ENCODE measurements at regions not wholly inside any gene's neighbourhood (a gene's known extent, or its start where the extent isn't known, plus 50 kb on each side); places are given as distances from the start of the nearest gene placed in this dataset.

- intact Hi-C loops (cut with micrococcal nuclease): no loop called here
Observed at GRCh38 chr13:76363682-76364289, 522.4 kb downstream of the KCTD12 start.

- intact Hi-C loops (cut with micrococcal nuclease): no loop called here
Observed at GRCh38 chr13:76361868-76362267, 524.3 kb downstream of the KCTD12 start.

- intact Hi-C loops (cut with micrococcal nuclease): no loop called here
Observed at GRCh38 chr13:76351541-76352229, 534.5 kb downstream of the KCTD12 start.

- intact Hi-C loops (cut with micrococcal nuclease): no loop called here
Observed at GRCh38 chr13:76350399-76350798, 535.8 kb downstream of the KCTD12 start.

- intact Hi-C loops (cut with micrococcal nuclease): no loop called here
Observed at GRCh38 chr13:76349700-76350099, 536.5 kb downstream of the KCTD12 start.

GRCh38 chr13:76339649-76340048 is 546.6 kb downstream of the KCTD12 start:
- intact Hi-C loops (cut with micrococcal nuclease): no loop called here

GRCh38 chr13:76338003-76338402 is 548.2 kb downstream of the KCTD12 start:
- intact Hi-C loops (cut with micrococcal nuclease): no loop called here

- intact Hi-C loops (cut with micrococcal nuclease): no loop called here
Observed at GRCh38 chr13:76336889-76337844, 549.0 kb downstream of the KCTD12 start.

- intact Hi-C loops (cut with micrococcal nuclease): no loop called here
Observed at GRCh38 chr13:76335463-76335862, 550.7 kb downstream of the KCTD12 start.

- intact Hi-C loops (cut with micrococcal nuclease): no loop called here
Observed at GRCh38 chr13:76331943-76332712, 554.1 kb downstream of the KCTD12 start.

GRCh38 chr13:76330761-76331160 is 555.4 kb downstream of the KCTD12 start:
- intact Hi-C loops (cut with micrococcal nuclease): no loop called here

GRCh38 chr13:76329866-76330580 is 556.2 kb downstream of the KCTD12 start:
- intact Hi-C loops (cut with micrococcal nuclease): no loop called here

- intact Hi-C loops (cut with micrococcal nuclease): no loop called here
Observed at GRCh38 chr13:76329004-76329403, 557.2 kb downstream of the KCTD12 start.

GRCh38 chr13:76326343-76326742 is 559.9 kb downstream of the KCTD12 start:
- intact Hi-C loops (cut with micrococcal nuclease): no loop called here

GRCh38 chr13:76319921-76320320 is 566.3 kb downstream of the KCTD12 start:
- intact Hi-C loops (cut with micrococcal nuclease): no loop called here

GRCh38 chr13:76316998-76317527 is 569.1 kb downstream of the KCTD12 start:
- intact Hi-C loops (cut with micrococcal nuclease): no loop called here

- intact Hi-C loops (cut with micrococcal nuclease): no loop called here
Observed at GRCh38 chr13:76314495-76314894, 571.7 kb downstream of the KCTD12 start.

GRCh38 chr13:76307142-76307541 is 579.1 kb downstream of the KCTD12 start:
- intact Hi-C loops (cut with micrococcal nuclease): no loop called here

- intact Hi-C loops (cut with micrococcal nuclease): no loop called here
Observed at GRCh38 chr13:76300688-76301087, 585.5 kb downstream of the KCTD12 start.

- intact Hi-C loops (cut with micrococcal nuclease): no loop called here
Observed at GRCh38 chr13:76297331-76297730, 588.9 kb downstream of the KCTD12 start.

Measured in T-helper 1 cell treated with Interleukin-12 subunit alpha and Interleukin-12 subunit beta and Interleukin-4 antibody, amounts not matched to agents 30 ng/mL and 1 ng/mL, for 36 hours (primary cell).